ENCODE measurements at regions not wholly inside any gene's neighbourhood (a gene's known extent, or its start where the extent isn't known, plus 50 kb on each side); places are given as distances from the start of the nearest gene placed in this dataset.
"Not testable (repeated sequence)": the region's sequence is repeated elsewhere in the genome, so short reads cannot be mapped to it uniquely, and the experiment has no call there.

- in situ Hi-C loops (cut with HindIII; ENCODE audit: low pct_unique_long_range_greater_than_20kb, low sequenced_read_pairs), result no loop called here
- no peak for TF ChIP-seq JUND (IDR thresholded peaks at IDR 0.05; ENCODE audit: low read depth)
- no peak for DNase-seq (ENCODE audit: low read depth in 1 of 2, low spot score in 1 of 2)
These were observed 1338.8 kb downstream of the BRD1 start for GRCh38 chr22:48488611-48489511.

- in situ Hi-C loops (cut with HindIII; ENCODE audit: low pct_unique_long_range_greater_than_20kb, low sequenced_read_pairs), result no loop called here
- TF ChIP-seq JUND (IDR thresholded peaks at IDR 0.05; ENCODE audit: low read depth), result no peak
- no peak for DNase-seq (ENCODE audit: low read depth in 1 of 2, low spot score in 1 of 2)
These were observed 1339.5 kb downstream of the BRD1 start for GRCh38 chr22:48488149-48488551.

DNA sequence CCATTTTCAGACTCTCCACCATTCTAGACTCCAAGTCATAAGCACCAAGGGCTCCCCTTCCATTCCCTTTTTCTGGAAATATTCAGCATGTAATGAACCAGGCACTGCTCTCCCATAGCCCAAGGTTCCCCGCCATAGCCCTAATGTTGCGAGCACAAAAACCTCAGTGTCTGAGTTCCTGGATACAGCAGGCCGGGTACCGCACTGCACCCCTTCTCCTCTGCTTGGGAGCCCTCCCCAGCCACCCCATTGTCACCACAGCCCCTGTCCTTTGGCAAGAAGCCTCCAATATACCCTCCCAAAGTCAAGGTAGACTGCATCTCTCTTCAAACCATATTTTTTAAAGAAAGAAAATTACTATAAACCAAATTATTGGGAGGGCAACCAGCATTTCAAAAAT is 1341.1 kb downstream of the BRD1 start:
- in situ Hi-C loops (cut with HindIII; ENCODE audit: low pct_unique_long_range_greater_than_20kb, low sequenced_read_pairs), result no loop called here
- no peak for DNase-seq (ENCODE audit: low read depth in 1 of 2, low spot score in 1 of 2)
- TF ChIP-seq JUND (IDR thresholded peaks at IDR 0.05; ENCODE audit: low read depth), result no peak

DNA sequence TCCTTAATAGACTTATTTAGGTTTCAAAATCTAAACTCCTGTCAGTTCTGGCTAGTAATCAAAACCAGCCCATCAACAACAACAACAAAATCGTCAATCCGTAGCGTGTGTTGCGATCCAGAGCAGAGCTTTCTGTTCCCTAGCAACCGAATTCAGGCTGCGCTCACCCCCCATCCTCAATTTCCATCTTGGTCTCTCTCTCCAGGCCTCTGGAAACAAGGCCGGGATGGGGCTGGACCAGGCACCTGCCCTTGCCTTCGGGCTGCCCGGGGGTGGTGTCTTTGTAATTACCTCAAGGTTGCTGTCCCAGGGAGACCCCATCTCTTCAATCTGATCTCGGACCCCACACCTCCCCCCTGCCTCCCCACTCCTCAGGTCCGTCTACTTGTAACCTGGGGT is 1341.5 kb downstream of the BRD1 start:
- TF ChIP-seq JUND (IDR thresholded peaks at IDR 0.05; ENCODE audit: low read depth), result no peak
- no peak for DNase-seq (ENCODE audit: low read depth in 1 of 2, low spot score in 1 of 2)
- in situ Hi-C loops (cut with HindIII; ENCODE audit: low pct_unique_long_range_greater_than_20kb, low sequenced_read_pairs), result no loop called here

- no peak for DNase-seq (ENCODE audit: low read depth in 1 of 2, low spot score in 1 of 2)
- in situ Hi-C loops (cut with HindIII; ENCODE audit: low pct_unique_long_range_greater_than_20kb, low sequenced_read_pairs), result no loop called here
- TF ChIP-seq JUND (IDR thresholded peaks at IDR 0.05; ENCODE audit: low read depth), result no peak
These were observed 1342.2 kb downstream of the BRD1 start for GRCh38 chr22:48485149-48486133.

DNA sequence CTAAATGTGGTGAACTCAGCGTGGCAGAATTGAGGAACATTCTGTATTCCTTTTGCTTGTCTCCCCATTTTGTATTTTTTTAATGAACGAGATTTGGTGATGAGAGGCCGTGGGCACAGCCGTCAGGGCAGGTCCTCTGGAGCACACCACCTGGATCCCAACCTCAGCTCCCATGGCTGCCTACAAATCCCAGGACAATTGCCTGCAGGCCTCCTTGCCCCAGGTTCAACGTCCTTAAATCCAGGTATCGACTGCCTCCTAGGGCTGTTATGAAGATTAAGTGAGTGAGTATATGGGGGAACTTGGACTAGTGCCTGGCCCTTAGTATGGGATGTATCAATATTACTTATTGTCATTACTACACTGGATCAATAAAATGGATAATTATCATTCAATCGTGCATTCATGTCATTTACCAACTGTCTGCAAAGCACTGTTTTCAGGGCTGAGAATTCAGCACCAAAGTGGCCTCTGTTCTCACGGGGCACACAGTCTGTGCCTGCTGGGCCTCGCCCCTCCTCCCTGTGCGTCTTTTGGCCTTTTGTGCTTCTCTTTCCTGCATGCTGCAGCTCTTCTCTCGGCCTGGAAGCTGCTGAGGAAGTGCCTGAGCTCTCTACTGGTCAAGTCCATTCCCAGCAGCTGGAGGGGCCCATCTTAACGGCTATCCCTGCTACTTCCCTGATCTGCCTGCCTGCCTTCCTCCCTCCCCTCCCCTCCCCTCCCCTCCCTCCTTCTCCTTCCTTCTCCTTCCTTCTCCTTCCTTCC is 1343.7 kb downstream of the BRD1 start:
- no peak for DNase-seq (ENCODE audit: low read depth in 1 of 2, low spot score in 1 of 2)
- in situ Hi-C loops (cut with HindIII; ENCODE audit: low pct_unique_long_range_greater_than_20kb, low sequenced_read_pairs), result no loop called here
- TF ChIP-seq JUND (IDR thresholded peaks at IDR 0.05; ENCODE audit: low read depth), result no peak

- no peak for TF ChIP-seq JUND (IDR thresholded peaks at IDR 0.05; ENCODE audit: low read depth)
- no peak for DNase-seq (ENCODE audit: low read depth in 1 of 2, low spot score in 1 of 2)
- in situ Hi-C loops (cut with HindIII; ENCODE audit: low pct_unique_long_range_greater_than_20kb, low sequenced_read_pairs), result no loop called here
These were observed 1344.9 kb downstream of the BRD1 start for GRCh38 chr22:48482771-48483170.

GRCh38 chr22:48482198-48482597 is 1345.5 kb downstream of the BRD1 start:
- in situ Hi-C loops (cut with HindIII; ENCODE audit: low pct_unique_long_range_greater_than_20kb, low sequenced_read_pairs); DNase-seq (ENCODE audit: low read depth in 1 of 2, low spot score in 1 of 2): not testable (repeated sequence)

- no peak for DNase-seq (ENCODE audit: low read depth in 1 of 2, low spot score in 1 of 2)
- in situ Hi-C loops (cut with HindIII; ENCODE audit: low pct_unique_long_range_greater_than_20kb, low sequenced_read_pairs), result no loop called here
- TF ChIP-seq JUND (IDR thresholded peaks at IDR 0.05; ENCODE audit: low read depth), result no peak
These were observed 1345.9 kb downstream of the BRD1 start for GRCh38 chr22:48481748-48482147.

DNA sequence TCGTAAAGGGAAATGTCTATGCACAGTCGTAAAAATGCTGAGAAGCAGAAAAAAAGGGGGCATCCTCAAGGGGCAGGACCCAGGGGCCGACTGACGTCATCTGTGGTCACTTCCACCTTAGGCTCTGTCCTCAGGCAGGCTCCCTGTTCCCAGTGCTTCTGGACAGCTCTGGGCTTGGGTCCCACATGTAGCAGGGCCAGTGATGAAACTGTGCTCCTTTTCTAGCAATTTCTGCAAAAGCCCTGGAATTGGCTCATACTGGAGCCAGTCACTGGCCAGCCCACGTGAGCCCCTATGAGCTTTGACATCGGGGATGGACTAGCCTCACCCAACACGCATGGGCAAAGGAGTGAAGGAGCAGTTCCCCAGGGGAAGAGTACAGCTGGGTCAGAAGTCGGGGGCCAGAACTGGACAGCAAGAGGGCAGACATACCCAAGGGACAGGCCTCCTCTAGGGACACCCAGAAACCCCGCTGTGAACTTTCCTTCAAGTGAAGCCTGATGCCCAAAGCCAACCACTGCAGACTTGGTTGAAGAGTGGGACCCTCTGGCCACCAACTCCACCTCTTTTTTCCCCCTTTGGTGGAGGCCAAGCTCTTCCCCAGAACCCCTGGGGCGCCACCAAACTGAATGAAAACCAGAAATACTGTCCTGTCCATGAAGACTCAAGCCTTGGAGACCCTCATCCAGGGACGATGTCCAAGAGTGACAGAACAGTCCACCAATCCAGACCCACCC is 1349.0 kb downstream of the BRD1 start:
- no peak for TF ChIP-seq JUND (IDR thresholded peaks at IDR 0.05; ENCODE audit: low read depth)

DNA sequence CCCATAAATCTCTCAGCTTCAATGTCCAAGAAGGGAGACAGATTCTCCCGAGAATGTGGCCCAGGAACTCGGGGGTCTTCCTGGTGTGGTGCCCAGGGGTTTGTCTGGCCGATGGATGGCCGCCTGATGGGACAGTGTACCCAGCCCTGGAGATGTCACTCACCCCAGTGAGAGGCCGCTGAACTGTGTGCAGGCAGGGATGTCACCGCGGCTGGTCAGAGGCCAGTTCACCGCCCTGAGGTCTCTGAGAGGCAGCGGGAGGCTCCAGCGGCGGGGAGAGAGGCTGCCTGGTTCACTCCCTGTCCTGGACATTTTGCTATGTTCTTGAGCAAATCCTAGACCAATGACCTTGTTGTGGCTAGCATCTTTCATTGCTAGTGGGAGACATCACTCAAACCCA is 1349.5 kb downstream of the BRD1 start:
- in situ Hi-C loops (cut with HindIII; ENCODE audit: low pct_unique_long_range_greater_than_20kb, low sequenced_read_pairs), result no loop called here
- TF ChIP-seq JUND (IDR thresholded peaks at IDR 0.05; ENCODE audit: low read depth), result no peak
- no peak for DNase-seq (ENCODE audit: low read depth in 1 of 2, low spot score in 1 of 2)

More for the DNA sequence above, 1349.0 kb downstream of the BRD1 start:
- in situ Hi-C loops (cut with HindIII; ENCODE audit: low pct_unique_long_range_greater_than_20kb, low sequenced_read_pairs), result no loop called here
- DNase-seq (ENCODE audit: low read depth in 1 of 2, low spot score in 1 of 2), result no peak
